HG03175 (cell line): ENCODE measurements at regions not wholly inside any gene's neighbourhood (a gene's known extent, or its start where the extent isn't known, plus 50 kb on each side); places are given as distances from the start of the nearest gene placed in this dataset.
"Not testable (repeated sequence)": the region's sequence is repeated elsewhere in the genome, so short reads cannot be mapped to it uniquely, and the experiment has no call there.

Experiments
- ATAC-seq: cut with Tn5 transposase; IDR thresholded peaks from one replicate; pipeline ENCODE4 v1.9.1; 2021; ENCODE audit warnings: mild to moderate bottlenecking, moderate library complexity; ENCODE audit not compliant: unreplicated experiment

DNA sequence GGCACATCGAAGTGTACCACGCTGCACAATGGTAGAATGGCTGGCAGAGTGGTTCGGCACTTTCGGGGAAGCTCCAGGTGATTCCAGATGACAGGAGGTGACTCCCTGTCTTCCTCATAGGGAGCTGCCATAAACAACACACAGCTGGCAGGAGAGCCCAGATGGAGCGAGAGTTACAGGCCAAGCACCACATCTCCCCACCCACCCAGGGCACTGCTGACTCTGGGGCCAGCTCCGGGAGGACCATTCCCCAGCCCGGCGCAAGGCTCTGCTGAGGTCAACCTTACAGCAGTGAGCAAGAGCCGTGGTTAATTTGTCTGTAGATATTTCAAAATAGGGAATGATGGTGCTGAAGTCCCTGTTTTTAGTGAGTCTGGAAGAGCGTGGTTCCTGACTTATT lies 78.8 kb upstream of the HMGXB4 start:
- ATAC-seq, result no peak

- ATAC-seq, result no peak
Observed at GRCh38 chr22:35183917-35184316, 73.4 kb upstream of the HMGXB4 start.

DNA sequence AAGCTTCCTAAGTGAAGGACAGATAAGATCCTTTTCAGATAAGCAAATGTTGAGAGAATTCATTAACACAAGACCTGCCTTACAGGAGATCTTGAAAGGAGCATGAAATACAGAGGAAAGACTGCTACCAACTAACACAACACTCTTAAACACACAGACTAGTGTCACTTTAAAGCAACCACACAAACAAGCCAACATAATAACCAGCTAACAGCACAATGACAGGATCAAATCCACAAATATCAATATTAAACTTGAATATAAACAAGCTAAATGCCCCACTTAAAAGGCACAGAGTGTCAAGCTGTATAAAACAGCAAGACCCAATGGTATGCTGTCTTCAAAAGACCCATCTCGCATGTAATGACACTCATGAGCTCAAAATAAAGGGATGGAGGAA lies 70.8 kb upstream of the HMGXB4 start:
- no peak for ATAC-seq

DNA sequence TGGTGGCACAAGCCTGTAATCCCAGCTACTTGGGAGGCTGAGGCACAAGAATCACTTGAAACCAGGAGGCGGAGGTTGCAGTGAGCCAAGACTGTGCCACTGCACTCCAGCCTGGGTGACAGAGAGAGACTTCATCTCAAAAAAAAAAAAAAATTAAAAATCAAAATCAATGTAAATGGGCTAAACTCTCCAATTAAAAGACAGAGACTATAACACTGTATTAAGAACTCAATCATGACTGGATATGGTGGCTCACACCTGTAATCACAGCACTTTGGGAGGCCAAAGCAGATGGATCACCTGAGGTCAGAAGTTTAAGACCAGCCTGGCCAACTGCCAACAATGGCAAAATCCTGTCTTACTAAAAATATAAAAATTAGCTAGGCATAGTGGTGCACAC lies 68.4 kb upstream of the HMGXB4 start:
- ATAC-seq, result not testable (repeated sequence)

DNA sequence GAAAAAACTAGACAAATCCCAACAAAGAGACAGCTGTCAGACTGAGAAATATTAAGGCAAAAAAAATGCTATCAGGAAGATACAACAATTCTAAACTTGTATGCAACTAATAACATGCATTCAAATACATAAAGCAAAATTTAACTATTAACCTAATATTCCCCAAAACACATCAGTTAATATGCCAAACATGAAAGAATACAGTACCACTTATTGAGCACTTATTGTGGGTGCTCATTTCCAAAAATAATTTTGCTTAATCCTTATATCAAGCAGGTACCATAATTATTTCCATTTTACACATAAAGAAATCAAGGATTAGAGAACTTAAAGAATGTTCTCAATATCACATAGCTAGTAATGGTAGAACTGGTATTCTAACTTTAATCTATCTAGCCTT lies 67.7 kb upstream of the HMGXB4 start:
- ATAC-seq, result no peak

DNA sequence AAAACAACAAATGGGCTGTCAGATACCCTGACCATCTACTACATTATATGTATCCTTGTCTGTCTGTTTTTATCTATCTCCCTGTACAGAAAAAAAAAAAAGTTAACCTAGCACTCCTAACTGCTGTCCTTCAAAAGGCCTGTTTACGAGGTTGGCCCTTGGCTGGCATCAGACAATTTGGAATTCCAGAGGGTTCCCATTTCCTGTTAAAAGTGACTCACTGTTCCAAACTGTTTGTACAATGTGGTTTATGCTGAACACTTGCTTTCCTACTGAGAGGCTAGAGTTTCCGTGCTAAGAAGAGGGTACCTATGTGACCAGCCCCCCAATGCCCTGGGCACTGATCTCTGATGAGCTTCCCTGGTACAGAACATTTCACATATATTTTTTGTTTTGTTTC lies 65.9 kb upstream of the HMGXB4 start:
- no peak for ATAC-seq

- ATAC-seq, result no peak
Observed at GRCh38 chr22:35192129-35192918, 65.0 kb upstream of the HMGXB4 start.

DNA sequence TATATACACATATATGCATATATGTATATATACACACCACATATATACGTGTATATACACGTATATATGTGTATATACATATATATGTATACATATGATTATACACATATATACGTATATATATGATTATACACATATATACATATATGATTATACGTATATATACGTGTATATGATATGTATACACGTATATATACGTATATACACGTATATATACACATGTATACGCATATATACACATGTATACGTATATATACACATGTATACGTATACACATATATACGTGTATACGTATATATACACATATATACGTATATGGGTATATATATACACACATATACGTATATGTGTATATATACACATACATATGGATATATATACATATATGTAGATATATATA lies 62.1 kb upstream of the HMGXB4 start:
- ATAC-seq, result no peak

DNA sequence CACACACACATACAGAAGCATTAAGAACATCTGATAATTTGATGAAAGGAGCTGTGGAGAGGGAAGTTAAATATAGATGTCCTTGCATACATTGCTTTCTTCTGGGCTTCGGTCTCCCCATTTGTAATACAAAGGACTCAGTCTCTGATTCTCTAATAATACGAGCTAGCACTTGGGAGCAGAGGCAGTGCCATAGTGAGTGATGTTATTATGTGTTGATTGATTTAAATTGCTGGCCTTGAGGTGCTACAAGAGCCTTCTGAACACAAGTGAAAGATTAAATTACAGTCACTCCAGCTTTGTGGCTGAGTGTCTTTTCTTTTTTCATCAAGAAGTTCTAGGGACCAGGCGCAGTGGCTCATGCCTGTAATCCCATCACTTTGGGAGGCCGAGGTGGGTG lies 61.5 kb upstream of the HMGXB4 start:
- no peak for ATAC-seq

DNA sequence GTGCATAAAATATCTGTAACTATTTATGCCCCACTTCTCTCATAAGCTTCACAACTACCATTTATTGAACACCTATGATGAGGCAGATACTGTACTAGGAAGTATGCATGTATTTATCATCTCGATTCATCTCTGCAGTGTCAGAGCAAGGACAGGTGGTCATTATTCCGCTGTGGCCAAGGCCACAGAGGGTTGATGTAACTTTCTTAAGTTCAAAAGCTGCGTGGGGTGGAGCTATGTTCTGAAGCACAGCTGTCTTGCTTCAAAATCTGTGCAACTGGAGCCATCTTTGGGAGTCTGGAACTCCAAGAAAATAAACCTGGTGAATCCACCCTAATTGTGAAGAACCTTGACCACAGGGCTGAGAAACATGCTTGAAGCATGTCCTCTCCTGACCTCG lies 60.2 kb upstream of the HMGXB4 start:
- ATAC-seq, result no peak

- no peak for ATAC-seq
Observed at GRCh38 chr22:35197886-35198285, 59.4 kb upstream of the HMGXB4 start.

- ATAC-seq, result no peak
Observed at GRCh38 chr22:35198738-35199137, 58.6 kb upstream of the HMGXB4 start.

DNA sequence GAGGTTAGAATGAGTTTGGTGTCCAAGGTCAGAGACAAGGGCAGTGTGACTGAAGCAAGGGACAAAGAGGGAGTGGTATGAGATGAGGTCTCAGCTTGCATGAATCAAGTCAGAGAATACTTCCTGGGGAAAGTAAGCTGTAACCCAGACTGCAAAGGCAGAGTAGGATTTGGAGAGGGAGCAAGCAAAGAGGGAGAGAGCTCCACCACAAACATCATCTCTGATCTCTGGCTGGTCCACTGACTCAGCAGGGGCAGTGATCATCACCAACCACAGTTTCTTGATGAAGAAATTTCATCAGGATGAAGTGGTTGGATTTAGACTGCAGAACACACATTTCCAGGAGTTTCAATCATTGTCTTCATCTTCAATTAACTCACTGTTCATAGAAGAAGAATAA lies 54.9 kb upstream of the HMGXB4 start:
- no peak for ATAC-seq

DNA sequence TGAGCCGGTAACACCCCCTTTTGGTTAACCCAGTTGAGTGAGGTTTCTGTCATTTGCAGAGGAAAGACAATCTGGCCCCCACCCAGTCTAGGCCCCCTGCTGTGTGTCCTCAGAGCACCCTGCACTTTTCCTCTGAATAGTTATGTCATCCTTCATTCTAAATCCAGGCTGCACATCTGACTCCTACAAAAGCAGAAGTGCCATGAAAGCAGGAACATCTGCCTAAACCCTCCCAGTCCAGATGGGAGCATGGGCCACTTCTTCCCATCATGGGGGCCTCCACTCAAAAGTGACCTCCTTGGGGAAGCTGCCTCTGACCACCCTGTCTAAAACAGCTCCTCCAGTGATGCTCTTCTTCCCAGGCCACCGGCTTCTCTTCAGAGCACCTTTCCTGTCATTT lies 53.7 kb upstream of the HMGXB4 start:
- no peak for ATAC-seq

DNA sequence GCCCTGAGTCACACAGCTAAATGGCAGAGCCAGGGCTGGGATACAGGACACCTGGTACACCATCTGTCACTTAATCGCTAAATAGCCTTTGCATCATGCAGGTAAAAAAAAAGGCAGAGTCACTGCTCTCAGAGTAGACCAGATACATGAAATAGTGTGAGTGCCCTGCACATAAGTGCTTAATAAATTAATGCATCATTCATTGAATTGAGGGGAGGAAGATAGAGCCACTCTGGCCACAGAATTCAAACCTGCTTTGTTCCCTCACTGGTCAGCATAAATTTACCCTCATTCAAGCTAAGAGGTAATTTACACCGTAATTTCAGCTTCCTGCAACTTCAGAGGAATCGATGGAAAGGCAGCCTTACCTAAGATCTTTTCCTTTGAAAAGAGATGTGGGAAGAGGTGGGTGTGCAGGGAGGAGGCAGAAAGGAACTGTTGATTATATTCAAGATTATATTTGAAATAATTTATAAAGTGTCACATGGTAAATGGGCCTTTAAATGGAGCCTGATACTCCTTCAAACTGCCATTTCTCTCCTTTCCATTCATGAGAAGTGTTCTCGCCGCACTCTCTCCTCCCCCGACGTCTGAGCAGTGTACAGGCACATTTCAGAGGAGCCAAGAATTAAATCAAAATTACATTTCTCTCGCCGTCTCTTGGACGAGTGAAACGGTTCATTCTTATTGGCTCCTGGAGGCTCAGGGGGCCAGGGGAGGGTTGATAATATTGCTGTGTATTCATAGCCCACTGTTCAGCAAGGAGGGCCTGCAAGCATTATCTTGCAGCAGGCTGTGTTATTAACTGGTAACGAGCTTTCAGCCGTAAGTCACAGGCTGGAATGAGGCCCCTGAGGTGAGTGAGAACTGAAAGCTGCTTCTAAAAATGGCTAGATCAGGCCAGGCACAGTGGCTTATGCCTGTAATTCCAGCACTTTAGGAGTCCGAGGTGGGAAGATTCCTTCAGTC lies 52.2 kb upstream of the HMGXB4 start:
- no peak for ATAC-seq

- ATAC-seq, result no peak
Observed at GRCh38 chr22:35205961-35206360, 51.3 kb upstream of the HMGXB4 start.

- ATAC-seq, result no peak
Observed at GRCh38 chr22:35206889-35207288, 50.4 kb upstream of the HMGXB4 start.
